Ishikawa (cell line): ENCODE measurements at regions not wholly inside any gene's neighbourhood (a gene's known extent, or its start where the extent isn't known, plus 50 kb on each side); places are given as distances from the start of the nearest gene placed in this dataset.

Source experiments
- CEBPB ChIP-seq: IDR thresholded peaks from 2 replicates; pipeline ENCODE4 v1.6.1; 2012
- CREB1 ChIP-seq: IDR thresholded peaks from 2 replicates; pipeline ENCODE4 v1.6.1; 2012; ENCODE audit warnings: low read depth
- EGR1 ChIP-seq: IDR thresholded peaks from 2 replicates; pipeline ENCODE4 v1.6.1; 2012
- EP300 ChIP-seq: IDR thresholded peaks from 2 replicates; pipeline ENCODE4 v1.6.1; 2012; ENCODE audit warnings: borderline replicate concordance
- FOXM1 ChIP-seq: IDR thresholded peaks from 2 replicates; pipeline ENCODE4 v1.6.1; 2012; ENCODE audit warnings: low read depth, borderline replicate concordance
- NFIC ChIP-seq: IDR thresholded peaks from 2 replicates; pipeline ENCODE4 v1.6.1; 2012
- RAD21 ChIP-seq: IDR thresholded peaks from 2 replicates; pipeline ENCODE4 v1.6.1; 2012; ENCODE audit warnings: low read depth
- TAF1 ChIP-seq: IDR thresholded peaks from 2 replicates; pipeline ENCODE4 v1.6.1; 2012; ENCODE audit warnings: low read depth, mild to moderate bottlenecking
- TCF12 ChIP-seq: IDR thresholded peaks from 2 replicates; pipeline ENCODE4 v1.6.1; 2012; ENCODE audit warnings: low read depth
- TEAD4 ChIP-seq: IDR thresholded peaks from 2 replicates; pipeline ENCODE4 v1.6.1; 2012
- YY1 ChIP-seq: IDR thresholded peaks from 2 replicates; pipeline ENCODE4 v1.6.1; 2012; ENCODE audit warnings: low read depth
- ZBTB7A ChIP-seq: IDR thresholded peaks from 2 replicates; pipeline ENCODE4 v1.6.1; 2012; ENCODE audit warnings: low read depth
- TF ChIP-seq, protein P1 (sequence below): IDR thresholded peaks from 2 replicates; pipeline ENCODE4 v1.6.1; 2012
- TF ChIP-seq, protein P2 (sequence below): IDR thresholded peaks from 2 replicates; pipeline ENCODE4 v1.6.1; 2012; ENCODE audit warnings: low read depth, mild to moderate bottlenecking
- TF ChIP-seq, protein P3 (sequence below): IDR thresholded peaks from 2 replicates; pipeline ENCODE4 v1.6.1; 2012

DNA sequence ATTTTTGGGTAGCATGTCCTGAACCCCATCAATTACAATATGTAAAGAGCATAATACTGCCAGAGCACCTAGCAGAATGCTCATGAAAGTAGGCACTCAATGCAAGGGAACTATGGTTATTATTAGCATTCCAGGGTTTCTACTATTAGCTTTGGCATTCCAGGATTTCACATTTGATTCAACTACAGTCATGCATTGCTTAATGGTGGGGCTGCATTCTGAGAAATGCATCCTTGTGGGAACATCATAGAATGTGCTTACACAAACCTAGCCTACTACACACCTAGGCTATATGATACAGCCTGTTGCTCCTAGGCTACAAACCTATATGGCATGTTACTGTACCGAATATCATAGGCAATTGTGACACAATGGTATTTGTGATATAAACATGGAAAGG is 247.8 kb downstream of the CD83 start:
- TF ChIP-seq TAF1 (no peak), CREB1 (no peak), ZBTB7A (no peak), YY1 (no peak), TCF12 (no peak), TEAD4 (no peak), EP300 (no peak), FOXM1 (no peak)
- TF ChIP-seq, protein P1, sequence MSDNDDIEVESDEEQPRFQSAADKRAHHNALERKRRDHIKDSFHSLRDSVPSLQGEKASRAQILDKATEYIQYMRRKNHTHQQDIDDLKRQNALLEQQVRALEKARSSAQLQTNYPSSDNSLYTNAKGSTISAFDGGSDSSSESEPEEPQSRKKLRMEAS: no peak
- TF ChIP-seq, protein P2, sequence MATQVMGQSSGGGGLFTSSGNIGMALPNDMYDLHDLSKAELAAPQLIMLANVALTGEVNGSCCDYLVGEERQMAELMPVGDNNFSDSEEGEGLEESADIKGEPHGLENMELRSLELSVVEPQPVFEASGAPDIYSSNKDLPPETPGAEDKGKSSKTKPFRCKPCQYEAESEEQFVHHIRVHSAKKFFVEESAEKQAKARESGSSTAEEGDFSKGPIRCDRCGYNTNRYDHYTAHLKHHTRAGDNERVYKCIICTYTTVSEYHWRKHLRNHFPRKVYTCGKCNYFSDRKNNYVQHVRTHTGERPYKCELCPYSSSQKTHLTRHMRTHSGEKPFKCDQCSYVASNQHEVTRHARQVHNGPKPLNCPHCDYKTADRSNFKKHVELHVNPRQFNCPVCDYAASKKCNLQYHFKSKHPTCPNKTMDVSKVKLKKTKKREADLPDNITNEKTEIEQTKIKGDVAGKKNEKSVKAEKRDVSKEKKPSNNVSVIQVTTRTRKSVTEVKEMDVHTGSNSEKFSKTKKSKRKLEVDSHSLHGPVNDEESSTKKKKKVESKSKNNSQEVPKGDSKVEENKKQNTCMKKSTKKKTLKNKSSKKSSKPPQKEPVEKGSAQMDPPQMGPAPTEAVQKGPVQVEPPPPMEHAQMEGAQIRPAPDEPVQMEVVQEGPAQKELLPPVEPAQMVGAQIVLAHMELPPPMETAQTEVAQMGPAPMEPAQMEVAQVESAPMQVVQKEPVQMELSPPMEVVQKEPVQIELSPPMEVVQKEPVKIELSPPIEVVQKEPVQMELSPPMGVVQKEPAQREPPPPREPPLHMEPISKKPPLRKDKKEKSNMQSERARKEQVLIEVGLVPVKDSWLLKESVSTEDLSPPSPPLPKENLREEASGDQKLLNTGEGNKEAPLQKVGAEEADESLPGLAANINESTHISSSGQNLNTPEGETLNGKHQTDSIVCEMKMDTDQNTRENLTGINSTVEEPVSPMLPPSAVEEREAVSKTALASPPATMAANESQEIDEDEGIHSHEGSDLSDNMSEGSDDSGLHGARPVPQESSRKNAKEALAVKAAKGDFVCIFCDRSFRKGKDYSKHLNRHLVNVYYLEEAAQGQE: no peak

DNA sequence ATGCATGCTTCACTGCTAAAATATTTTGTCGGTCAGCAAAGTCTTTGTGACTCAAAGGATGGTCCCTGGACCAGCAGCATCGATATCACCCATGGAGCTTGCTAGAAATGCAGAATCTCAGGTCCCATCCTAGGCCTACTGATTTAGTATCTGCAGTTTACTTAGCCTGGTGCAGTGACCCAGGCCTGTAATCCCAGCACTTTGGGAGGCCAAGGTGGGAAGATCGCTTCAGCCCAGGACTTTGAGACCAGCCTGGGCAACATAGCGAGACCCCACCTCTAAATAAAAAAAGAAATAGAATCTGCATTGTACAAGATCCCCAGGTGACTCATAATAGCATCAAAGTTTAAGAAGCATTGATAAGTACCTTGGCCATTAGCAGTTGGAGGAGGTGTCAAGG is 248.7 kb downstream of the CD83 start:
- TF ChIP-seq TEAD4 (no peak), TAF1 (no peak), NFIC (no peak), EP300 (no peak), CREB1 (no peak), TCF12 (no peak), RAD21 (no peak), EGR1 (no peak), YY1 (no peak), ZBTB7A (no peak), FOXM1 (no peak), CEBPB (no peak)
- TF ChIP-seq, protein P2: no peak
- TF ChIP-seq, protein P3, sequence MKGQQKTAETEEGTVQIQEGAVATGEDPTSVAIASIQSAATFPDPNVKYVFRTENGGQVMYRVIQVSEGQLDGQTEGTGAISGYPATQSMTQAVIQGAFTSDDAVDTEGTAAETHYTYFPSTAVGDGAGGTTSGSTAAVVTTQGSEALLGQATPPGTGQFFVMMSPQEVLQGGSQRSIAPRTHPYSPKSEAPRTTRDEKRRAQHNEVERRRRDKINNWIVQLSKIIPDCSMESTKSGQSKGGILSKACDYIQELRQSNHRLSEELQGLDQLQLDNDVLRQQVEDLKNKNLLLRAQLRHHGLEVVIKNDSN: no peak
- TF ChIP-seq, protein P1: no peak

DNA sequence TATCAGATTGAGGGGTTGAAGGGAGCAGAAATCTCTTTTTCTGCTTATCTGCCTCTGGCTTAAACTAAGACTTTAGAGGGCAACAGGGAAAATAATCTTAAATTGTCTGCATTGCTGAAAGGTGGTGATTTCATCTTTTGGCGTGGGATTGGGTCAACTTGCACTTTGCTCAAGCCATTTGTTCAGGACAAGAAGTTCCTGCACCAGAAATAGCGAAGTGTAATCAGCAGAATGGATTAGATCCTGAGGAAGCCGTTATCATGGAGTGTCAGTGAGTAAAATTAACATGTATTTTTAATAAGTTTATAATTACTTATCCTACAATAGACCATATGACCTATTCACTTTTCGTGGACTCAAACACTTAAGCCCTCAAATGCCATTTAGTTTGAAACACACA is 249.3 kb downstream of the CD83 start:
- TF ChIP-seq, protein P3: no peak
- TF ChIP-seq TCF12 (no peak), NFIC (no peak), CEBPB (no peak), CREB1 (no peak), FOXM1 (no peak), TEAD4 (no peak), ZBTB7A (no peak), YY1 (no peak), TAF1 (no peak)
- TF ChIP-seq, protein P1: no peak

DNA sequence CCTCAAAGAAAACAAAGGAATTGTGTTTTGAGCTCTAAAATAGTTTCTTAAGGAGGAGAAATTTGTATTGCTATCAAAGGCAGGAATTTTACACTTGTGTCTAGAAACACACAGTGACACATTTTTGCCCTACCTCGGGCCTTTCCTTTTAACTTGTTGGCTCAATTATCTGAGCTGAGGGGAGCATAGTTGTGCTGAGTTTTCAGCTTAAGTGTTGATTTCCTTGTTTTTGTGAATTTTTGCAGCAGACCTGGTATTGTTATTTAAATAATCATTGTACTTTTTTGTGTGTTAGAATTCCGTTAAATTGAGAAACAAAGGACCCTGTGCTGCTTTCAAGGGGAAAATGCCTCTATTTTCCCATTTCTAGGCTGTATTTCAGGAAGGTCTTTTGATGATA is 249.7 kb downstream of the CD83 start:
- TF ChIP-seq TCF12: no peak
- TF ChIP-seq, protein P2: no peak
- no peak for TF ChIP-seq TEAD4
- no peak for TF ChIP-seq FOXM1
- no peak for TF ChIP-seq CEBPB
- TF ChIP-seq, protein P1: no peak
- TF ChIP-seq TAF1: no peak
- TF ChIP-seq EP300: no peak
- TF ChIP-seq RAD21: no peak
- TF ChIP-seq, protein P3: no peak
- no peak for TF ChIP-seq ZBTB7A
- TF ChIP-seq CREB1: no peak
- no peak for TF ChIP-seq NFIC
- TF ChIP-seq YY1: no peak
- no peak for TF ChIP-seq EGR1
